ENCODE measurements at regions not wholly inside any gene's neighbourhood (a gene's known extent, or its start where the extent isn't known, plus 50 kb on each side); places are given as distances from the start of the nearest gene placed in this dataset.
"Not testable (repeated sequence)": the region's sequence is repeated elsewhere in the genome, so short reads cannot be mapped to it uniquely, and the experiment has no call there.

GRCh38 chr5:163135849-163136248, 301.5 kb upstream of the CCNG1 start:
- no peak for DNase-seq (ENCODE audit: low spot score)
- TF ChIP-seq CTCF (IDR thresholded peaks at IDR 0.05; ENCODE audit: extremely low read depth, missing control alignments) = no peak

DNA sequence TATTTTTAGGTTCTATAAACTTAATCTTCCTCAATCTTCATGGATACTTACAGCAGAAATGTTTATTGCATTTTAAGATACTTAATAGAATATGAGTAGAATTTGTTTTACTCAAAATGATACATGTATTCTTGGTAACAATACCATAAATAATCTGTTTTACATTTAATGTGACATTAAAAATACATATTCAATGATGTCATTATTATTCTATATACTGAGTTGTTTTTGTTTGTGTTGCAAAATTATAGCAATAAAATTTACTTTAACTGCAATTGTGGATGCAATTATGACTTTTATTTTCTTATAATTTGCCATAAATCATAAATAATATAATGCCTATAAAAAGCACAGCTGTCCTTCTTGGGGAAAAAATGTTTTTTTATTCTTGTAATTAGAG, 275.9 kb upstream of the CCNG1 start:
- TF ChIP-seq CTCF (IDR thresholded peaks at IDR 0.05; ENCODE audit: extremely low read depth, missing control alignments) = no peak

GRCh38 chr5:163162645-163163044, 274.8 kb upstream of the CCNG1 start:
- no peak for TF ChIP-seq CTCF (IDR thresholded peaks at IDR 0.05; ENCODE audit: extremely low read depth, missing control alignments)

More for the DNA sequence above, 275.9 kb upstream of the CCNG1 start:
- no peak for DNase-seq (ENCODE audit: low spot score)

DNA sequence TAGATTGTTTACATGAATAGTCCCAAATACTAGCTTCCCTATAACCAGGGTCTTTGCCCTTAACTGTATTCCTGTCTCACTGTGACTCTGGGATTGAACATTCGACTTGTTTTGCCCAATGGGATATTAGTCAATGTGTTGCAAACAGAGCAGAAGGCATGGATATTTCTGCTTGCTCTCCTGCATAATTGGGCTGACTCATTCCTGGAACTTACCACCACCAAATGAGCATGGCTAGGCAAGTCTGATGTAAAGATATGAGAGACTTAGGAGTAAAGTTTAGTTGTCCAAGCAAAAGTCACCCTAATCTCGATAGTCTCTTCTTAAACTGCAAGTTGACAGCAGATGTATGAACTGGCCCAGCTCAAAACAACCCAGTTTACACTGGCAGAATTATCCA, 273.5 kb upstream of the CCNG1 start:
- TF ChIP-seq CTCF (IDR thresholded peaks at IDR 0.05; ENCODE audit: extremely low read depth, missing control alignments) = no peak
- DNase-seq (ENCODE audit: low spot score) = no peak

More at GRCh38 chr5:163162645-163163044, 274.8 kb upstream of the CCNG1 start:
- no peak for DNase-seq (ENCODE audit: low spot score)

DNA sequence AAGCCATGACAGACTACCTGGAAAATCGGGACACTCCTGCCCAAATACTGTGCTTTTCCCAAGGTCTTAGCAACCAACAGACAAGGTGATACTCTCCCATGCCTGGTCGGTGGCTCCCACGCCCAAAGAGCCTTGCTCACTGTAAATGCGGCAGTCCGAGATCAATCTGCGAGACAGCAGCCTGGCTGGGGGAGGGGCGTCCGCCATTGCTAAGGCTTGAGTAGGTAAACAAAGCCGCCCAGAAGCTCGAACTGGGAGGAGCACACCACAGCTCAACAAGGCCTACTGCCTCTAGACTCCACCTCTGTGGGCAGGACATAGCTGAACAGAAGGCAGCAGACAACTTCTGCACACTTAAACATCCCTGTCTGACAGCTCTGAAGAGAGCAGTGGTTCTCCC, 272.1 kb upstream of the CCNG1 start:
- no peak for DNase-seq (ENCODE audit: low spot score)
- TF ChIP-seq CTCF (IDR thresholded peaks at IDR 0.05; ENCODE audit: extremely low read depth, missing control alignments) = no peak

DNA sequence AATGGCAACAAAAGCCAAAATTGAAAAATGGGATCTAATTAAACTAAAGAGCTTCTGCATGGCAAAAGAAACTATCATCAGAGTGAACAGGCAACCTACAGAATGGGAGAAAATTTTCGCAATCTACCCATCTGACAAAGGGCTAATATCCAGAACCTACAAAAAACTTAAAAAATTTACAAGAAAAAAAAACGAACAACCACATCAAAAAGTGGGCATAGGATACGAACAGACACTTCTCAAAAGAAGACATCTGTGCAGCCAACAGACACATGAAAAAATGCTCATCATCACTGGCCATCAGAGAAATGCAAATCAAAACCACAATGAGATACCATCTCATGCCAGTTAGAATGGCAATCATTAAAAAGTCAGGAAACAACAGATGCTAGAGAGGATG, 267.2 kb upstream of the CCNG1 start:
- not testable (repeated sequence) for DNase-seq (ENCODE audit: low spot score)

GRCh38 chr5:163172540-163173338, 264.7 kb upstream of the CCNG1 start:
- no peak for DNase-seq (ENCODE audit: low spot score)
- no peak for TF ChIP-seq CTCF (IDR thresholded peaks at IDR 0.05; ENCODE audit: extremely low read depth, missing control alignments)

- DNase-seq (ENCODE audit: low spot score) = no peak
- no peak for TF ChIP-seq CTCF (IDR thresholded peaks at IDR 0.05; ENCODE audit: extremely low read depth, missing control alignments)
Observed at GRCh38 chr5:163177971-163178370, 259.4 kb upstream of the CCNG1 start.
